IPS-18a (cell line): ENCODE measurements at regions not wholly inside any gene's neighbourhood (a gene's known extent, or its start where the extent isn't known, plus 50 kb on each side); places are given as distances from the start of the nearest gene placed in this dataset.

Experiments
- H3K27ac ChIP-seq: one replicate; pipeline ENCODE4 v1.5.1; 2013; ENCODE audit warnings: low read length
- H3K27me3 ChIP-seq: one replicate; pipeline ENCODE4 v1.6.1; 2013; ENCODE audit warnings: mild to moderate bottlenecking, low read length; ENCODE audit not compliant: control insufficient read depth, insufficient read depth
- H3K36me3 ChIP-seq: one replicate; pipeline ENCODE4 v1.6.1; 2013; ENCODE audit warnings: low read depth, low read length; ENCODE audit not compliant: control insufficient read depth
- H3K4me1 ChIP-seq: one replicate; pipeline ENCODE4 v1.6.1; 2013; ENCODE audit warnings: low read depth, low read length; ENCODE audit not compliant: control insufficient read depth
- H3K4me3 ChIP-seq: one replicate; pipeline ENCODE4 v1.5.1; 2013; ENCODE audit warnings: low read length
- H3K9ac ChIP-seq: one replicate; pipeline ENCODE4 v1.6.1; 2013; ENCODE audit warnings: mild to moderate bottlenecking, low read length, moderate library complexity
- H3K9me3 ChIP-seq: one replicate; pipeline ENCODE4 v1.6.1; 2013; ENCODE audit warnings: low read depth, low read length; ENCODE audit not compliant: control insufficient read depth

DNA sequence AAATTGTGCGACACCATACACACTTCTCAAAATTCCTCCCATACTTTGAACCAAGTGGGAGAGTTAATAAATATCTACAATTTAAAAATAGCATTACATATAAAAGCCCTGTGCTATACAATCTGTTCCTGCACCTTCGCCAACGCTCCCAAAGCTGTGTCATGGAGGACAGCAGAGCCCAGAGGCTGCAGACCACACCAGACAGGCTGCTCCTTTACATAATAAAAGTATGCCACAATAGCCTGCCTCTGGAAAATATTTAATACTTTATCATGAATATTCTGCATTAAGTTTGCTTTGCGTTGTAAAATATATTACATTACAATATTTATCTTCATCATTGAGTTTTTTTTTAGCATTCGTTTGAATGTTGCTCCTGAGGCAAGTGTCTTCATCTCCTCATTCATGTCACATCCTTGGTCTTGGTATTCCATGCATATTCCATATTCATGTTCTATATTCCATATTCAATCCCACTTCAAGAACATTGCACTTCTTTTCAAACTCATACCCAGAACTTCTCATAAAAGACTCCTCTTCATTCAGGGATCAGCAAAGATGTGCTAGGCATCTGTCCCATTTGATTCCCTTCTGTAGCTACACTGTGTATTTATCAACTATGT is 663.9 kb downstream of the POM121L12 start:
- H3K27me3 ChIP-seq, result no peaks in the 10 kb centered on the region
- H3K9ac ChIP-seq, result no peak overlapping the region
- H3K36me3 ChIP-seq, result no peaks in the 10 kb centered on the region
- no peaks in the 10 kb centered on the region for H3K4me1 ChIP-seq
- no peaks in the 10 kb centered on the region for H3K9me3 ChIP-seq
- H3K27ac ChIP-seq, result no peak overlapping the region
- no peak overlapping the region for H3K4me3 ChIP-seq

DNA sequence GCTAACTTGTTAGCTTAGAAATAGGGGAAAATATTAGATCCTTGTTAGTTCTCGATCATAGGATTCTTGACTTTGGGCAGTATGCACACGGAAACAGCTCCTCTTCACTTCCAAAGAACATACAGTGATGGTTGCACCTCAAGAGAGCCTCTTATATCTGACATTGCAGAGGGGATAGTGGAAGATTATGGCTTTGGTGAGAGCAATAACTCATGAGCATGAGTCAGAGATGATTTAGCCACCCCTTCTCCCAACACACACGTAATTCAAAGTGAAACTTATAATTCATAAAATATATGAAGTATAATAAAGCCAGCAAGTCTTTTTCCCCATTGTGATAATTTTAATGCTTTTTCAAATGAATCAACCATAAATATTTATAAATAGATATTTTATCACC is 683.7 kb downstream of the POM121L12 start:
- Histone ChIP-seq H3K27ac (no peak overlapping the region), H3K36me3 (no peaks in the 10 kb centered on the region), H3K9me3 (no peaks in the 10 kb centered on the region), H3K4me3 (no peak overlapping the region), H3K9ac (no peak overlapping the region), H3K4me1 (no peaks in the 10 kb centered on the region), H3K27me3 (no peaks in the 10 kb centered on the region)

DNA sequence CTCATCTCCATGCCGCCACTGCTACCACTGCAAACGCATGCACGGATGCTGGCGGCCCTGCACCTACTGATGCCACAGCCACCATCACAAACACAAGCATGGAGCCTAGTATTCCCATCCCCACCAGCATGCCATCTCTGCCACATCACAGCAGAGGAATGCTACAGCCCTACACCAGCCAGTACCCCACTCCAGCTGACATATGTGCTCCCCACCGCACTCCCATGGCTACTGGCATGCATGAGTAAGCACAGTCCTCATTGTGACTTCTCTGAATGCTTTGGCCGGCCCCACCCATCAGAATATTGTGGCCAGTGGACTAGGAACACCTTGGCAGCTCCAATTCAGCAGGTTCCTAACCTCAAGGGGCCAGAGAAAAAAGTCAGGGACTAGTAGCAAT is 705.5 kb downstream of the POM121L12 start:
- no peaks in the 10 kb centered on the region for H3K27me3 ChIP-seq
- H3K9me3 ChIP-seq, result no peaks in the 10 kb centered on the region
- no peaks in the 10 kb centered on the region for H3K4me1 ChIP-seq

DNA sequence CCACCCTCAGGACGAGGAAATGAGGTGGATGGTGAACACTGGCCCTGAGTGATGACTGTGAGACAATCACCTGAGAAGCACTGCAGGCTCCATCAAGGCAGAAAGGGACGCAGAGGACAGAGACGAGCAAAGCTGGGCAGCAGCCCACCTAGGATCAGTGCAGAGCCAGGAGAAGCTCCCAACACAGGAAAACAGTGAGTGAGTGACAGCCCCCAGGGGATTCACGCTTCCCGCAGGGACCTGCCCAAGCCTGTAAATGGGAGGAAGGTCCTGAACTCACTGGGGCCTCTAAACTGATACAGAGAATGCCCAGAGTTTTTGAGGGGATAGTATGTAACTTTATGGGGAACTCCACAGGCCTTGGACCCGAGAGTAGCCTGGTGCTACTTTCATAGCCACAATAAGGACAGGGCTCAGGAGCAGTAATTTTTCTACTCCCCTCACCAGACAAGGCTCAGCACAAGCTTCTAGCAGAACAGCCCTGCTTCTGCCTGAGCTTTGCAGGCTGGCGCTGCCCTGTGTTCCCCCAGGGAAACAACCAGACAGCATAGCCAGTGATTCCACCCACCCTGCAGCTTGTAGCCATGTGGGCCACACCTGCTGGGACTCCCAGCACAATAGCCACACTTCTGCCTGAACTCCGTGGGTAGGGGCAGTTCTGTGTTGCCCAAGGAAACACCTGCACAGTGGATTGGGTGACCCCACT is 708.4 kb downstream of the POM121L12 start:
- no peaks in the 10 kb centered on the region for H3K36me3 ChIP-seq
- H3K27ac ChIP-seq, result no peak overlapping the region
- no peaks in the 10 kb centered on the region for H3K9me3 ChIP-seq
- H3K4me3 ChIP-seq, result no peak overlapping the region
- H3K9ac ChIP-seq, result no peak overlapping the region
- H3K27me3 ChIP-seq, result no peaks in the 10 kb centered on the region
- H3K4me1 ChIP-seq, result no peaks in the 10 kb centered on the region

More for the DNA sequence above, 705.5 kb downstream of the POM121L12 start:
- Histone ChIP-seq H3K36me3 (no peaks in the 10 kb centered on the region), H3K27ac (no peak overlapping the region), H3K4me3 (no peak overlapping the region), H3K9ac (no peak overlapping the region)

GRCh38 chr7:53744403-53744760 is 708.9 kb downstream of the POM121L12 start:
- no peaks in the 10 kb centered on the region for H3K4me1 ChIP-seq

DNA sequence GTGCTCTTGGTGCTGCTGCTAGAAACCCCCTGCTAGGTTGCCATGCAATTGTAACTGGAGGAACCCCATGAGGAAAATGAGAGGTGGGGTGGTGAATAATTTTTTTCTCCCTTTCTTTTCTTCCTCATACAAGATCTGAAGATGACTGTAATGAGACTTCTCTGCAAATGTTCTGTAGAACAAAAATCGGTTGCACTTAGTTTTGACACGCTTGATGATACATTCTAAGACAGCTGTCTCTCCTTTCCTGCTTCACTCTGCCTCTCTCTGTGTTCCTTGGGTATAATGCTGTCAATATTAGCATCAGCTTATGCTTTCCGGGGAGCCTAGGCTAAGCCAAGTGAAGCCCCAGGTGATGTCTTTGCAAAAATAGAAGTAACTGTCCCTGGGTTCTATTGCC is 721.5 kb downstream of the POM121L12 start:
- no peaks in the 10 kb centered on the region for H3K27me3 ChIP-seq
- no peaks in the 10 kb centered on the region for H3K9me3 ChIP-seq
- no peak overlapping the region for H3K27ac ChIP-seq
- H3K36me3 ChIP-seq, result no peaks in the 10 kb centered on the region
- H3K4me3 ChIP-seq, result no peak overlapping the region
- H3K4me1 ChIP-seq, result no peaks in the 10 kb centered on the region
- H3K9ac ChIP-seq, result no peak overlapping the region

More at GRCh38 chr7:53744403-53744760, 708.9 kb downstream of the POM121L12 start:
- Histone ChIP-seq H3K27ac (no peak overlapping the region), H3K27me3 (no peaks in the 10 kb centered on the region), H3K9ac (no peak overlapping the region), H3K9me3 (no peaks in the 10 kb centered on the region), H3K36me3 (no peaks in the 10 kb centered on the region), H3K4me3 (no peak overlapping the region)

DNA sequence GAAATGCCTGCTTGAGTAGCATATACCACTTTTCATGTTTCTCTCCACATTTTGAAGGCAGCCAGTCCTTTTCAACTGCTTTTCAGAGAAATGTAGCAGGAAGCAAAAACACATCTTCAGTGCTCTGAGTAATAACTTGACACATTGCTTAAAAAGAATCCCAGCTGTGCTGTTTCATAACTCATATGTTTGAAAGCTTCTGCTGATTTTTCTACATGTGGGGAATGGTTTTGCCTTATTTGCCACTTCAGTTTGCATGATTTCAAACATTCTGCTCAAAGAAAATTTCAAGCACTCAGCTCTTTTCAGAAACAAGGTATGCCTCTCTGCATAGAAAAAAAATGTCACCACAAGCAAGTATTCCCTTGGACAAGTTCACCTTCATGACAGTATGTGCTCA is 732.8 kb downstream of the POM121L12 start:
- Histone ChIP-seq H3K27ac (no peak overlapping the region), H3K9ac (no peak overlapping the region), H3K9me3 (no peaks in the 10 kb centered on the region)

DNA sequence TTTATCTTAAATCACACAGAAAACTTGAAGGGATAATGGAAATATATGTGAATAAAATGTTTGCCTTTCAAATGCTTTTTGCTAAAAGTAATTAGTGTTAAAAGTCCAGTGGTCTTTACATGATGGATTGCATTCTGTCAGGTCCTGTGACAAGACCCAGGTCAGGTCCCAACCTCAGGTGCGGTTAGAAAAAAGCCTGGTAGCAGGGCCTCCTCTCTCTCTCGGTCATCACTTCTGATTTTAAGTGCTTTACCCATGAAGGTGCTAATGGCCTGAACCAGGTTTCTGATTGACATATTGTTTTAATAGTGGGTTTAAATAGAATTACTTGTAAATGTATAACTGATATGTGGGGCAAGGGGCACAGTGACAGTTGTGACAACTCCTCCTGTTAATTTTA is 736.3 kb downstream of the POM121L12 start:
- H3K27ac ChIP-seq, result no peak overlapping the region
- H3K9ac ChIP-seq, result no peak overlapping the region
- no peaks in the 10 kb centered on the region for H3K27me3 ChIP-seq
- no peaks in the 10 kb centered on the region for H3K36me3 ChIP-seq
- H3K4me3 ChIP-seq, result no peak overlapping the region
- no peaks in the 10 kb centered on the region for H3K9me3 ChIP-seq
- H3K4me1 ChIP-seq, result no peaks in the 10 kb centered on the region

More for the DNA sequence above, 732.8 kb downstream of the POM121L12 start:
- H3K36me3 ChIP-seq, result no peaks in the 10 kb centered on the region
- no peak overlapping the region for H3K4me3 ChIP-seq
- H3K4me1 ChIP-seq, result no peaks in the 10 kb centered on the region
- H3K27me3 ChIP-seq, result no peaks in the 10 kb centered on the region

DNA sequence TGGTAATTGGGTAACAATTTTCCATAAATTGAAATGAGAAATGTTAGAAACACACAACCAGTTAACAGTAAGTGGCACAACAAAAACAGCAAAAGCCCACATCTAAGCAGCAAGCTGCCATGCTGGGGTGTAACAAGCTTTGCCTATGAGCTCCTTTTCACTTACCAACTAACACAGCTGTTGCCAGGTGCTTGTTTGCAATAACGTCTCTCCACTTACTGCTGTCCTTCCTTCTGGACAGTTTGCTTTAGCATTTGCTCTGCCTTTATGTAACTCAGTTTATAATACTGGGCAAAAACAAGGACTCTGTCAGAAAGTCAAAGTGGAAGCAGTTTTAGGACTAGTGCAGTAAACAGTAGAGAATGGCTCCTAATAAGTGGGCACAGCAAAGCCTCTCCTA is 740.9 kb downstream of the POM121L12 start:
- Histone ChIP-seq H3K36me3 (no peaks in the 10 kb centered on the region), H3K9me3 (no peaks in the 10 kb centered on the region)

GRCh38 chr7:53789741-53790140 is 752.4 kb upstream of the VSTM2A start:
- H3K36me3 ChIP-seq, result no peaks in the 10 kb centered on the region
- no peak overlapping the region for H3K27ac ChIP-seq

More for the DNA sequence above, 740.9 kb downstream of the POM121L12 start:
- Histone ChIP-seq H3K4me3 (no peak overlapping the region), H3K4me1 (no peaks in the 10 kb centered on the region), H3K27me3 (no peaks in the 10 kb centered on the region), H3K27ac (no peak overlapping the region), H3K9ac (no peak overlapping the region)

DNA sequence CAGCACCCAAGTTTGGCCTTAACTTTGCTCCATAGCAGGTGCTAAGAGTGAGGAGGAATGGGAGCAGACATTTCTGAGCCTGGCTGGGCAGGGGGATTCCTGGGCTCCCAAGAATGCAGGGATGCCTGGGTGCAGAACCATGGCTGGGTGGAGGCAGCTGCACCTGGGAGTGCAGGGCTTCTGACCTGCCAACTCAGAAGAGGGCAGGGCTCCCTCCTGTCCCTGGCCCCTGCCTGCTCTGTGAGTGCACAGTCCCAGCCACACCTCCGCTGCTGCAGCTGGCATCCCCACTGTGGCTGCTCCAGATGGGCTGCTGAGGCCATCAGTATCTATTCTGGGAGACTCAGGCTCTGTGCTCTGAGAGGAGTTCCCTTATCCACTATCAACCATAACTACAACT is 747.4 kb upstream of the VSTM2A start:
- H3K27ac ChIP-seq, result no peak overlapping the region
- H3K4me1 ChIP-seq, result no peaks in the 10 kb centered on the region
- H3K9me3 ChIP-seq, result no peaks in the 10 kb centered on the region
- H3K27me3 ChIP-seq, result no peaks in the 10 kb centered on the region
- no peak overlapping the region for H3K9ac ChIP-seq
- H3K4me3 ChIP-seq, result no peak overlapping the region
- H3K36me3 ChIP-seq, result no peaks in the 10 kb centered on the region

More at GRCh38 chr7:53789741-53790140, 752.4 kb upstream of the VSTM2A start:
- Histone ChIP-seq H3K9me3 (no peaks in the 10 kb centered on the region), H3K4me3 (no peak overlapping the region), H3K4me1 (no peaks in the 10 kb centered on the region), H3K27me3 (no peaks in the 10 kb centered on the region), H3K9ac (no peak overlapping the region)

- no peak overlapping the region for H3K4me3 ChIP-seq
- H3K9me3 ChIP-seq, result no peaks in the 10 kb centered on the region
- peaks cover 5% of the 10 kb centered on the region for H3K4me1 ChIP-seq
Measured at GRCh38 chr7:53800746-53801145, 741.4 kb upstream of the VSTM2A start.

More at GRCh38 chr7:53800746-53801145, 741.4 kb upstream of the VSTM2A start:
- no peak overlapping the region for H3K27ac ChIP-seq
- H3K27me3 ChIP-seq, result no peaks in the 10 kb centered on the region
- H3K36me3 ChIP-seq, result no peaks in the 10 kb centered on the region
- H3K9ac ChIP-seq, result no peak overlapping the region
